ENCODE measurements at regions not wholly inside any gene's neighbourhood (a gene's known extent, or its start where the extent isn't known, plus 50 kb on each side); places are given as distances from the start of the nearest gene placed in this dataset.

- TF ChIP-seq ZNF687 (IDR thresholded peaks at IDR 0.05) (no peak), SRF (IDR thresholded peaks at IDR 0.05; ENCODE audit: low read depth in 2 of 2, low read length in 2 of 2) (no peak), CBX5 (IDR thresholded peaks at IDR 0.05; ENCODE audit: low read depth) (no peak)
- TF ChIP-seq, protein P1, sequence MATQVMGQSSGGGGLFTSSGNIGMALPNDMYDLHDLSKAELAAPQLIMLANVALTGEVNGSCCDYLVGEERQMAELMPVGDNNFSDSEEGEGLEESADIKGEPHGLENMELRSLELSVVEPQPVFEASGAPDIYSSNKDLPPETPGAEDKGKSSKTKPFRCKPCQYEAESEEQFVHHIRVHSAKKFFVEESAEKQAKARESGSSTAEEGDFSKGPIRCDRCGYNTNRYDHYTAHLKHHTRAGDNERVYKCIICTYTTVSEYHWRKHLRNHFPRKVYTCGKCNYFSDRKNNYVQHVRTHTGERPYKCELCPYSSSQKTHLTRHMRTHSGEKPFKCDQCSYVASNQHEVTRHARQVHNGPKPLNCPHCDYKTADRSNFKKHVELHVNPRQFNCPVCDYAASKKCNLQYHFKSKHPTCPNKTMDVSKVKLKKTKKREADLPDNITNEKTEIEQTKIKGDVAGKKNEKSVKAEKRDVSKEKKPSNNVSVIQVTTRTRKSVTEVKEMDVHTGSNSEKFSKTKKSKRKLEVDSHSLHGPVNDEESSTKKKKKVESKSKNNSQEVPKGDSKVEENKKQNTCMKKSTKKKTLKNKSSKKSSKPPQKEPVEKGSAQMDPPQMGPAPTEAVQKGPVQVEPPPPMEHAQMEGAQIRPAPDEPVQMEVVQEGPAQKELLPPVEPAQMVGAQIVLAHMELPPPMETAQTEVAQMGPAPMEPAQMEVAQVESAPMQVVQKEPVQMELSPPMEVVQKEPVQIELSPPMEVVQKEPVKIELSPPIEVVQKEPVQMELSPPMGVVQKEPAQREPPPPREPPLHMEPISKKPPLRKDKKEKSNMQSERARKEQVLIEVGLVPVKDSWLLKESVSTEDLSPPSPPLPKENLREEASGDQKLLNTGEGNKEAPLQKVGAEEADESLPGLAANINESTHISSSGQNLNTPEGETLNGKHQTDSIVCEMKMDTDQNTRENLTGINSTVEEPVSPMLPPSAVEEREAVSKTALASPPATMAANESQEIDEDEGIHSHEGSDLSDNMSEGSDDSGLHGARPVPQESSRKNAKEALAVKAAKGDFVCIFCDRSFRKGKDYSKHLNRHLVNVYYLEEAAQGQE (IDR thresholded peaks at IDR 0.05; ENCODE audit: low read depth, low read length), result no peak
Measured at GRCh38 chr5:164098979-164099378, 593.6 kb downstream of the MAT2B start (continued).

- DNase-seq (ENCODE audit: low read depth, low spot score), result no peak
- Histone ChIP-seq H2AFZ (ENCODE audit: control insufficient read depth, low read depth, low read length) (no peak overlapping the region), H3K4me1 (ENCODE audit: control insufficient read depth, insufficient read depth, low read length) (no peaks in the 10 kb centered on the region), H3K9ac (ENCODE audit: control insufficient read depth, insufficient read depth, low read length) (no peak overlapping the region), H4K20me1 (ENCODE audit: control insufficient read depth, insufficient read depth) (no peaks in the 10 kb centered on the region), H3K4me2 (ENCODE audit: control insufficient read depth, insufficient read depth) (no peak overlapping the region), H3K27me3 (replicated peaks in 1 of 2; ENCODE audit: control insufficient read depth in 2 of 2, insufficient read depth in 2 of 2, low read length in 1 of 2) (no peaks in the 10 kb centered on the region), H3K79me2 (ENCODE audit: control insufficient read depth, insufficient read depth, low read length) (no peaks in the 10 kb centered on the region), H3K9me3 (replicated peaks; ENCODE audit: control insufficient read depth, insufficient read depth, low read length) (no peaks in the 10 kb centered on the region; the same call in 2 of the 3 replicates), H3K4me3 (no peak overlapping the region), H3K27ac (ENCODE audit: control insufficient read depth, insufficient read depth) (no peak overlapping the region), H3K36me3 (ENCODE audit: control insufficient read depth in 2 of 2, insufficient read depth in 2 of 2, low read length in 1 of 2) (no peaks in the 10 kb centered on the region)
- 0% methylated on average over 2 of the region's 2 CpGs for WGBS (ENCODE audit: insufficient coverage, insufficient replicate concordance, low lambda C conversion rate, missing lambda C conversion rate)
- no peak for ATAC-seq
- no peak for FAIRE-seq
- CTCF ChIA-PET, result interaction anchor here (0.9 to 1.1 kb wide), 2 partner anchors 103 to 388 kb away, joined by 3 read pairs; no protein-coding TSS in a partner anchor
- SMC1A ChIA-PET (ENCODE audit: uncharacterized antibody, unreplicated experiment), result interaction anchor here (1.2 kb wide), 2 partner anchors 8 to 74 kb away, joined by 3 read pairs; no protein-coding TSS in a partner anchor
- in situ Hi-C loops (cut with MboI), result no loop called here
- BruUV-seq (replicated peaks), result no TSS peak
- RAD21 ChIA-PET (ENCODE audit: unreplicated experiment), result interaction anchor here (0.6 to 1.0 kb wide), 2 partner anchors 123 to 389 kb away, joined by 3 read pairs; no protein-coding TSS in a partner anchor
- intact Hi-C loops (cut with micrococcal nuclease; ENCODE audit: unreplicated experiment), result no loop called here
- POLR2A ChIA-PET, result no interaction called here
- TF ChIP-seq EZH2 (IDR thresholded peaks at IDR 0.05; ENCODE audit: borderline replicate concordance, control insufficient read depth, low read depth, low read length) (no peak), TBL1XR1 (IDR thresholded peaks at IDR 0.05; ENCODE audit: low read depth, low read length) (no peak), NFYA (IDR thresholded peaks at IDR 0.05; ENCODE audit: borderline replicate concordance, low read depth, low read length) (no peak), FOXM1 (IDR thresholded peaks at IDR 0.05; ENCODE audit: low read depth, low read length) (no peak), BHLHE40 (IDR thresholded peaks at IDR 0.05; ENCODE audit: borderline replicate concordance in 1 of 2, low read depth in 2 of 2, low read length in 1 of 2) (no peak), EED (IDR thresholded peaks at IDR 0.05; ENCODE audit: low read depth) (no peak), NR2C1 (IDR thresholded peaks at IDR 0.05) (no peak)
- TF ChIP-seq, protein P2, sequence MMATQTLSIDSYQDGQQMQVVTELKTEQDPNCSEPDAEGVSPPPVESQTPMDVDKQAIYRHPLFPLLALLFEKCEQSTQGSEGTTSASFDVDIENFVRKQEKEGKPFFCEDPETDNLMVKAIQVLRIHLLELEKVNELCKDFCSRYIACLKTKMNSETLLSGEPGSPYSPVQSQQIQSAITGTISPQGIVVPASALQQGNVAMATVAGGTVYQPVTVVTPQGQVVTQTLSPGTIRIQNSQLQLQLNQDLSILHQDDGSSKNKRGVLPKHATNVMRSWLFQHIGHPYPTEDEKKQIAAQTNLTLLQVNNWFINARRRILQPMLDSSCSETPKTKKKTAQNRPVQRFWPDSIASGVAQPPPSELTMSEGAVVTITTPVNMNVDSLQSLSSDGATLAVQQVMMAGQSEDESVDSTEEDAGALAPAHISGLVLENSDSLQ (IDR thresholded peaks at IDR 0.05), result no peak
Measured at GRCh38 chr5:164115420-164115819, 610.0 kb downstream of the MAT2B start.

Measured in GM12878 (cell line).